HG03521 (cell line): ENCODE measurements at regions not wholly inside any gene's neighbourhood (a gene's known extent, or its start where the extent isn't known, plus 50 kb on each side); places are given as distances from the start of the nearest gene placed in this dataset.

Source experiments
- ATAC-seq: cut with Tn5 transposase; IDR thresholded peaks from one replicate; pipeline ENCODE4 v1.9.1; 2021; ENCODE audit warnings: mild to moderate bottlenecking, moderate library complexity; ENCODE audit not compliant: unreplicated experiment

DNA sequence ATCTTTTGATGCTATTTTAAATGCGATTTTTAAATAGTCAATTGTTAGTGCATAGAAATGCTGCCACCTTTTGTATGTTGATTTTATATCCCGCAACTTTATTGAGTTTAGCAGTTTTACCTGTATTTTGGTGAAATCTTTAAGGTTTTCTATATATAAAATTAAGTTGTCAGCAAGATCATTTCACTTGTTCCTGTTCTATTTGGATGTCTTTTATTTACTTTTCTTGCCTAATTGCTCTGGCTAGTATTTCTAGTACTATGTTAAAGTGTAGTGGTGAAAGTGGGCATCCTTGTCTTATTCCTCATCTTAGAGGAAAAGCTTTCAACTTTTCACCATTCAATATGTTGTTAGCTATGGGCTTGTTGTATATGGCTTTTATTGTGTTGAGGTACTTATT lies 813.3 kb upstream of the CELF2 start:
- ATAC-seq: no peak

DNA sequence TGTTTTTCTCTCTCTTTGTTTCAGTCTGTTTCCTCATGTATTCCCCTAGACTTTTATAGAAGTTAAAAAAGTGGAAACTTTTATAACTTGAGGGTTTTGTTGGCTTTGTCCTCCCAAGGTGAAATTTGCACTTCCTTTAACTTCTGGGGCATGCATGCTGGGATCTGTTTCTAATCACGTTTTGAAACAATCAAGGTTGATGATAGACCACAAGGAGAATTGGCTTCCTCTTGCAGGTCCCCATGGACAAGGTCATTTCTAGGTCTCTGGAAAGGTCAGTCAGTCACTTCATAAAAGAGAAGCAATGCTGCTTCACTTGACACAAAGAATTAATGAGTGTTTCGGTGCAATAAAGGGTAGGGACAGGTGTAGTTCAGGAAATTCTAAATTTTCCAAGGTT lies 811.8 kb upstream of the CELF2 start:
- no peak for ATAC-seq

DNA sequence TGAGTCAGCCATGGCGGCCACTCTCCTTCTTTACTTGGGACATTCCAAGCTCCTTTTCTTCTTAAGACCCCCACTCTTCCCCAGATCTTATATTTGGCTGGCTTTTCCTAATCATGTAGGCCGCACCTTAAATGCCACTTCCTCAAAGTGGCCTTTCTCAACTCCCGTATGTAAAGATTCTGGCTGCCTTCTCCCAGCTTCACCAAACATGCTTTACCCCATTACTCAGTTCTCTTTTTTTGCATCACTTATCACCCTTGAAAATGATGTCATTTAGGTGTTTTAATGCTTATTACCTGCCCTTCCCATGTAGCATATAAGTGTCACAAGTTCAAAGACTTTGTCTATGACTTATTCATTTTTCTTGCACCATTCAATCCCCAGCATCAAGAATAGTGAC lies 810.1 kb upstream of the CELF2 start:
- ATAC-seq: no peak

DNA sequence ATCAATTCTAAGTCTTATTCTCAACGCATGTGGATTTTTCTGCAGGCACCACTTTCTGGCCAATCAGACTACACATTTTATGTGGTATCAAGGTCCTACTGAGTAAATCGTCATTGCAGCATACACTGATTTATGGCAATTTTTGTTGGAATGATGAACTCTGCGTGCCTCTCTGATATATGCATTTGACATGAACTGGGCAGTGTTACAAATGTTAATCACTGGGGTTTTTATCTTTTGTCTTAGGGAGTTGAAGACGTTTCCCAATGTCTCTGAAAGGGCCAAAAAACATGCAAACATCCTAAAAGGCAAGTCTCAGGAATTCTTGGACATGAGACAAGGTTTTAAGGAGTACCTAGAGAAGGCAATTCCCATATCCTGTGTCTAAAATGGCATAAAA lies 809.5 kb upstream of the CELF2 start:
- ATAC-seq: no peak

DNA sequence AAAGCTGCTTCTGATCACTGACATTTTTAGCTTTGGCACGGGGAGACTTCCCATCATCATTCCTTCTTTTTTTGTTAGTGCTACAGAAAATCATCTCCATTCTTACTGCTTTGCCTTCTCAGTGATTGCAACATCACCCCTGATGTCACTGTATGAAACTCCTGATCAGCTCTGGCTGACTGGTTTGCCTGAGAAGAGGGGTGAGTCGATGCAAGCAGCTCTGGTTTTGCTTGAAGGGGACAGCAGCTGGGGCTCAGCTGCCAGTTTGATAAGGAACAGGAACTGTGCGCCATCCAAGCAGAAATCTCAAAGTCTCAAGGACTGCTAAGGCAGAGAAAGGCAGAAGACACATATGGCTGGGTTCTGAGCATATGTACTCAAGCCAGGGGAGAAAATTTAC lies 808.5 kb upstream of the CELF2 start:
- ATAC-seq: no peak

DNA sequence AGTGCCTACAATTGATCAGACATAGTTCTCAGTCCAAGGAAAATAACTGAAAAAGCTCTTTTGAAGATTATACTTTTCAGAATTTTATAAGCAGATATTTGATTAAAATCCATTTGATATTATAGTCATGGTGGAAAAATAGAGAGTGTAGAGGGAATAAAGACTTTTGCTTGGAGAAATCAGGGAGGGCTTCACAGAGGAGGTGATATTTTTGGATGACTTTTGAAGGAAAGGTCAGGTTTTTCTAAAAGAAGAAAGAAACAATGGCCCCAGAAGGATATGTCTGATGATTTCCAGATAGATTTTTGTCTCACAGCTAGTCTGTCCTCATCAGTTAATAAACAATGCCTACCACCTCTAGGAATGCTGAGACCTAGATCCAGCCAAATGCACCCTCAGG lies 806.3 kb upstream of the CELF2 start:
- no peak for ATAC-seq

DNA sequence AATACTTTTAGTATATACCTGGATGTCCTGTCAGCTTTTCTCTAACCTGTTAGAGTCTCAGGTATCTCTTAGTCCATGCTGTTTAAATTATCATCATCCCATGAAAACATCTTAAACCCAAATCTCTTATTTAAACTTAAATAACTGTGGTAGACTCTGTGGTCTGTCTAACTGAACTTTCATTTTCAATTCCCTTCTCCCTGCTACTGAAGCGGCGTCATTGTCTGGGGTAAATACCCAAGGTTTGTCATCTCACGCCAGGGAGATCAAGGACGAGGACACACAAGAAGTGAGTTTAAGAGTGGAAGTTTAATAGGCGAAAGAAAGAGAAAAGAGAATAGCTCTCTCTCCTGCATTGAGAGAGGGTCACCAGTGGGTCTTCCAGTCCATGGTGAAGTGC lies 804.4 kb upstream of the CELF2 start:
- no peak for ATAC-seq

DNA sequence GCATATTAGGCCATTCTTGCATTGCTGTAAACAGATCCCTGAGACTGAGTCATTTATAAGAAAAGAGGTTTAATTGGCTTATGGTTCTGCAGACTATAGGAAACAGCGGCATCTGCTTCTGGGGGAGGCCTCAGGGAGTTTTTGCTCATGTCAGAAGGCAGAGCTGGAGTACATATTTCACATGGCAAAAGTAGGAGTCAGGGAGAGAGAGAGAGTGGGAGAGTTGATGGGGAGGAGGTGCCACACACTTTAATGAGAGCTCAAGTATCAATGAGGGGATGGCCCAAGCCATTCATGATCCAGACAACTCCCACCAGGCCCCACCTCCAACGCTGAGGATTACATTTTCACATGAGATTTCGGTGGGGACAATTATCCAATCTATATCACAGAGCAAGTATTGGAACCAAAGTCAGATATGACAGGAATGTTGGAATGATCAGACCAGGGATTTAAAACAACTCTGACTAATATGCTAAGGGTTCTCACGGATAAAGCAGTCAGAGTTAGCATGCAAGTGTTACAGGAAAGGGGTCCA lies 795.3 kb upstream of the CELF2 start:
- ATAC-seq: no peak

DNA sequence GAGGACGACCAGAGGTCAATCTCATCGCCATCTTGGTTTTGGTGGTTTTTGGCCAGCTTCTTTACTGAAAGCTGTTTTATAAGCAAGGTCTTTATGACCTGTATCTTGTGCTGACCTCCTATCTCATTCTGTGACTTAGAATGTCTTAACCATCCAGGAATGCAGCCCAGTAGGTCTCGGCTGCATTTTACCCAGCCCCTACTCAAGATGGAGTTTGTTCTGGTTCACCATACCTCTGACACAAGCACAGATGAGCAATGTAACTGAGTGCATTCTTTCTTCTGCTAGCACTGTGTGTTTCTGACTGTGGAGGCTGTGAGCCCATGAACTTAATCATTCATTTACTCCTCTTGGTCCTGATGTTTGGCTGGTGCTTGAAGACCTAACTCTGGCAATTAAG lies 794.5 kb upstream of the CELF2 start:
- ATAC-seq: no peak

DNA sequence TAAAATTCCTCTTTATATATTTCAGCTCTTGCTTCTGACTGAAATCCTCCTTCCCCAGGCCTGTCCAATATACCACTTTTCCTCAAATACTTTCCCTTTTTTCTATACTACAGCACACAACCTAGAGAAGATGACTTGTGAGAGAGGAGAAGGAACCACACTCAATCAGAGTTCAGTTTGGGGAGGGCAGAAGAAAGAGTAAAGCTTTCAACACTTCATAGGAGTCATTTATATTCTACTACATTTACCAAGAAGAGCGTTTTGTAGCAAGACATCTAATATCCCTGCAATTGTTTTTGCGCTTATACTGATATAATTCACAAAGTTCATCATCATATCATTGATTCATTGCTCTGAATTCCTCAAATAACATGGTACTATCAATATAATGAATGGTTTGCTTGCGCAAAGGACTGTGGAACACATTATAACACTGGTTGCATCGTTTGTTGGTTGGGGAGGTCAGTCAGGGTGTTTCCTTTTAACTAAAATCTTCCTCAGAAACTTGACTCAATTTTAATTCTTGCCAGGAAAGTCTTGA lies 792.5 kb upstream of the CELF2 start:
- no peak for ATAC-seq

DNA sequence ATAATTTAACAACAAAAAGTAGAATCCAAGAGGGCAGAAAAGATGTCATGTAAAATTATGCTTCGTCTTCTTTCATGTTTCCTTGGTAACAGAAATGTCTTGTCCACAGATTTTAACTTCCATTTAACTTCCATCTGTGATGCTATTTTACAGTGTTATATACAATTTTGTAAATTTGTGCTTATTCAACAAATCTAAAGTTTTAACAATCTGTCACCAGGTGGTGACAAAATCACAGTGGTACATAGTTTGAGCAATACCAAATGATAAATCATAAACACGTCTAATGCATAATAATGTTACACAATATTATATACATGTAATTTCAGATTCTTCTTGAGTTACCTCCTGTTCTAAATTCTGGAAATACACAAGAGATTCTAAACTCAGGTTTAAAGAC lies 784.4 kb upstream of the CELF2 start:
- ATAC-seq: no peak

DNA sequence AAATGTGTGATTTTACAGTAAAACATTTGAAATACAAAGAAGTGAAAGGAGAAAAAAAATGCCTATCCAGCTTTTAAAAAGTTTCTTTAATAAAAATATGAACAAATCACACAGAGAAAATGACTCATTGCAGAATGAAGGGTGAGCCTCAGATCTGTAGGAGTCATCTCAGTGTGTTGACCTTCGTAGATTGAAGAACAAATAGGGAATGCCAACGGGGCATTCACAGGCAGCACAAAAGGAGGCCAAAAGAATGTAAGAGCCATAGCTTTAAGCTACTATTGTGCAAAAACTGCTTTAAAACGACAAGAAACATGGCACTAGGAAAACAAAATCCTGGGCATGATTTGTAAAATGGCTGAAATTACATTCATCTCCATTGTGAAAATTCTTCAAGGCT lies 782.7 kb upstream of the CELF2 start:
- no peak for ATAC-seq

DNA sequence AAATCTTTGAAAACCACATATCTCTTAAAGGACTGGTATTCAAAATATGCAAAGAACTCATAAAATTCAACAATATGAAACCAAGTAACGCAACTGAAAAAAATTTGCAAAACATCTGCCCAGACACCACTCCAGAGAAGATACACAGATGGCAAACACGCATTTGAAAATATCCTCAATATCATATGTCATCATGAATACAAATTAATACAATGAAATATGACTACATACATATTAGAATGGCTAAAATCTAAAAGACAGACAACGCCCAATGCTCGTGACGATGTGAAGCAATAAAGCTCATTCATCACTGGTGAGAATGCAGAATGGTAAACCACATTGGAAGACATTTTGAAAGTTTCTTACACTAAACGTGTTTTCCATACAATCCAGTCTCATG lies 770.1 kb upstream of the CELF2 start:
- no peak for ATAC-seq

DNA sequence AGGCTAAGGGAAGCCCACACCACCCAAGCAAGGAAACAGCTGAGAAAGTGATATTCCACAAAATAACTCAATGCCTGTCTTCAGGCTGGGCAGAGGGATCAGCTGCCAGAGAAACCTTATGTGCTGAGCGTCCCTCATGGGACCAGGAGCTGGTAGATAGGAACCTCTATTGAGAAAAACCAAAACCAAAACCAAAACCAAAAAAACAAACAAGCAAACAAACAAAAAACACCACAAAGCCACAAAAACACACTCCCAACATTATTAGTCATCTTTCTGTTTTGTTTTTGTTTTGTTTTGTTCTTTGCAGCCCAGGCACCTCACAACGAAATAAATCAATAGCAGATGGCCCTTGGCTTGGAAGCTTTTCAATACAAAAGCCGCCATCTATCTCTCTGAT lies 760.8 kb upstream of the CELF2 start:
- ATAC-seq: no peak

DNA sequence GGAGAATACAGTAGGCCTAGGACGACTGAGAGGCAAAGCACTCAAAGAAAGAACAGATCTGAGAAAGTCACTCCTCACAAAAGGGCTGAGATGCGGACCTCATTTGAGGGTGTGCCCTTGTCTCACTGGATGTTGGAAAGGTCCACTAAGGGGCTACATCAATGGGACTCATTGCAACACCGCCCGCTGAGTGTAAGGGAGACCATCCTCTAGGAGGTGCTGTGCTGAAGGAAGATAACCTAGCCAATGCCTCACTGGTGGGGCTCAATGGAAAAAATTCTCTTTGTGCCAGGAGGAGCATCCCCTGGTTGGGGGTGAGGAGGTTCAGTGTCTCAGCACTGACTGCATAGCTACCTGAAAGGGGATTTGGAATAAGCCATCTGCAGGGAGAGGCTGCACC lies 758.7 kb upstream of the CELF2 start:
- ATAC-seq: no peak

DNA sequence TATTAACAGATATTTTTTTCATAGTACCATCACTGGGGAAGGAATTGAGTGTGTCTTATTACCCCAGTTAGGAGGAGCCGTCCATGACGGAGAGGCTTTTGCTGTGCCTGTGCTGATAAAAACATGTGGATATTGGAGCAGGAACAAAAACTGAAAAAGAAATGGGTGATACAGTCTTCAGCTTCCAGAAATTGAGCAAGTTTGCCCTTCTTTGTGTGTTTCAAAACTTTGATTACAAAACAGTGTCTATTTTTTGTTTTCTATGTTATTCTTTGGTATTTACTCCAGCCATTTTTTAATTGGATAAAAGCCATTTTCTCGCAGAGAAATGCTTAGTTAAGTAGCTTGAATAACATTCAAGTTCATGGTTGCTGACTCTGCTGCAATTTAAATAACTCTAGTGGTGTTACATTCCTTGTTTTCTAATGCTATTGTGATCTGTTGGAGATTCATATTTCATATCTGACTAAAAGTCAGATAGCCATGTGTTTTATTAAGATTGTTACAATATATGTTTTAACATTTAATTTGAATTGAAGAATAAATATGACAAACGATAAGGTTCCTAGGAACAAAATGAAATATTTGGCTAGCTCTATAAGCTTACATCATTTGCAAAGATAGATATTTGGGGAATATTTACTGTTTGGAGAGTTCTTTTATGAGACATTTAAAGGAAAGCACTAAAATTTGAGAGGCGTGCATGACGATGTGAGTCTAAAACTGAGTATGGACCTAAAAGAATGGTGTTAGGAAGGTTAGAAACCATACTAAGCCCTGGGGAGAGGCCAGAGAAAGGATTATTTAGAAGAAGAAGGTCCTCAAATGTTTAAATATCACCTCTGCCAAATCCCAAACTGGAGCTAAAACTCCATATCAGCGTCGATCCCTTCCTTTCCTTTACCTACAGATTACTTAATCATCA lies 747.3 kb upstream of the CELF2 start:
- no peak for ATAC-seq

DNA sequence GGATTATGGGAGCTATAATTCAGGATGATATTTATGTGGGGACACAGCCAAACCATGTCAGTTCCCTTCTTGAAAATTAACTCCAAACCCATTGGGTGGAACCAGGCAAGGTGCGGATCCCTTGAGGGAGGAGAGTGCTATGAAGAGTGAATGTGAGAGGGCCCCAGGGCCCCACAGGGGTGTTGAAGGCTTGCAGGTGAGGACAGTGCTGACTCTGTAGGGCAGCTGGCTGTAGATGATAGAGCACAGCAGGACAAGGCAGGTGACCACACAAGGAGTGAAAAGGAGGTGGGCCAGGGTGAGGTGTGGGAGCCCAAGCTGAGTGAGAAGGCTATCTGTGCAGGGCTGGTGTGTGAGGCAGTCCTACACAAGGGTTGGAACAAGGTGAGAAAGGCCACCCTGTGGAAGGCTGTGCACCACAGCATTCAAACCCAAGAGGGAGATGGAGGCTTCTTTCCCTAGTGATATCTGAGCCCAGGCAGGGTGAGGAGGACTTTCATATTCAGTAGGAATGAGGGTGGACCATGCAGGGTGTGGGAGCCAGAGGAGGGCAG lies 746.0 kb upstream of the CELF2 start:
- no peak for ATAC-seq

DNA sequence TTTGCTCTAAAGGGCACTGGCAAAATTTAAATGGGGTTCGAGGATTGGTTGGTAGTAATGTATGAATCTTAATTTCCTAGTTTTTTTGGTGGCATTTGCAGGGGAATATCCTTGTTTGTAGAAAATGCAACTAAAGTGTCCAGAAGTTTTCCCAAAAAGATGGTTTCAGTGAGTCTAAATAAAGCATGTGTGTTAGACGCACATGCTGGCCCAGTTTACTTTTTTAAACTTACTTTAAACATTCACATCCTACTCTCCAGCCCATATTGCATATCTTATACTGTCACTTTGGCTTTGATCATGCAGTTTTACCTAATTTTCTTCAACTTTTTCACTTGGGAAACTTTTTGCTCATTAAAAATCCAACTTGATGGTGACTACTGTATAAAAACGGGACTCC lies 744.0 kb upstream of the CELF2 start:
- no peak for ATAC-seq

DNA sequence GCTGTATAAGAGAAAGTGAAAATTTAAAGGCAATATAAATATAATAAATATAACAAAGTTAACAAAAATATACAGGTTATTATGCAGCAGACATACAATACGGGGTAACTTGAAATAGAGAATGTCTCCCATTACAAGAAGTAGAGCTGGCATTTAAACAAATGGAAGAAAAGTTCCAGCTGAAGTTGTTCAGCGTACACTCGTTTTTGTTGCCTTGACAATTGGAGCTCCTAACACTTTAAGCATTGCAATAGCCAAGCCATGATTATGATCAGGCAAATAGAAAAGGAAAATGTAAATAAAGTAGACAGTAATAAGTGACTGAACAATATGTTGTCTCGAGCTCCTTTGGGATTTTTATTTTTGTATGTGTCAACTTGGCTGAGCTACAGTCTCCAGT lies 737.8 kb upstream of the CELF2 start:
- ATAC-seq: no peak

DNA sequence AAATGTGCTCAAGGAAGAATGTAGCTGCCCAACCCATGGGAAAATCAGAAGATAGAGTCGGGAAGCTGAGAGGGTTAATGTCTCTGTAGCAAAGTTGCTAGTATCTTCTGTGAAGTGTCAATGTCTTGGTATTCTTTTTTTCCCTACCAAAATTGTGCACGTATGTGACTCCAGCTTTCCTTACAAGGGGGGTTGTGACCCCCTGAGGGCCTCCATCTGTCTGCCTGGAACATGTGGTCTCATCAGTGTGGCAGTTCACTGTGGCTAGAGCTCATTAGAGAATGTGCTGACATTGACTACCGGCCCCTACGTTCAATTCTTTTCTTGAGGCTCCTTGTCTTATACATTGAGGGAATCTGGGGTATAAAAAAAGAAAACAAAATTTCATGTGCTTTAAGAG lies 725.2 kb upstream of the CELF2 start:
- ATAC-seq: no peak

DNA sequence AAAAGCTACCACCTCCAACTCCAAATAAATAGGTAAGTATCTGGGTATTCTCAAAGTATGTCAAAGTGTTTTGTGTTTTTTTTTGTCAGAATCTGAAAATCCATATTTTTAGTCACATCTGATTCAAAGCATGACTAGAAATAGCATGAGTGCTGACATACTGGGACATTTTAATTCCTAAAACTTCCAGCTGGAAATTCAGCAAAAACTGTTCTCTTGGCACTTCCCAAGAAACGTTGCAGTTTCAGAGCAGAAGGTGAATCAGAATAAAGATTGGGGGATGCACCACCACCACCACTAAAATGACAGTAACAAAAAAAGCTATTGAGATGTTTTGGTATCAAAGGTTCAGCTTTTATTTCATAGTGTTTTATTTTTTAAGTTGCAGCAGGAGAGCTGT lies 724.6 kb upstream of the CELF2 start:
- ATAC-seq: no peak

DNA sequence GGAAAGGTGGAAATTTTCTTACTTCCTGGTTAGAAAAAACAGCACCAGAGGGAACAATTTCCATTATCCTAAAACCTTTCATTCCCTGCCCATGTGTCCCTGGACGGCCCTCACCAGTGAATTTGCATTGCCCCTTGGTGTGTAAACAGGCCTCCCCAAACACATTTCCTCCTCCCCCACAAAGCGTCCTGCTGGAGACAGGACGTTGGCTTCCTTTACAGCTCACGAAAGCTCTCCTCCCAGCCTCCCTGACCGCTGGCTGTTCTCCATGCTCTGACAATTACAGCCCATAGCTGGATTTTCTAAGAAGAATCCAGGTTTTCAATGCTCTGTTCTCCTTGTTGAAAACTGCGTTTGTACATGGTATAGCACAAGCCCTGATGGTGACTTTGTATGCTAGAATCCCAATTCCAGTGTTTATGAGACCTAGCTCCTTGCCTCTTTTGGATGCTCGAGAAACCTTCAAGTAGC lies 724.2 kb upstream of the CELF2 start:
- ATAC-seq: no peak
